AG04450 (cell line): ENCODE measurements at regions not wholly inside any gene's neighbourhood (a gene's known extent, or its start where the extent isn't known, plus 50 kb on each side); places are given as distances from the start of the nearest gene placed in this dataset.

Experiments
- CTCF ChIA-PET: fragments of 300-600, 350-600 bp; formaldehyde crosslinking; extraction: SDS; loops from one replicate; lab custom pipeline; 2022; ENCODE audit warnings: antibody characterized with exemption, inconsistent platforms; lab: Charles Lee
- POLR2A ChIA-PET: fragments of 350-600 bp; formaldehyde crosslinking; extraction: SDS; loops from one replicate; lab custom pipeline; 2021; ENCODE audit warnings: antibody characterized with exemption, inconsistent platforms; lab: Yijun Ruan, JAX
- DNase-seq: peaks from one replicate; pipeline ENCODE4 v3.0.0-alpha.2; 2011; ENCODE audit warnings: low read depth, low spot score
- H3K27ac ChIP-seq: one replicate; pipeline ENCODE4 v1.5.1; 2012; ENCODE audit warnings: low read depth, low read length, control low read depth
- H3K27me3 ChIP-seq: one replicate; pipeline ENCODE4 v1.6.0; 2012; ENCODE audit warnings: low read length; ENCODE audit not compliant: control insufficient read depth, insufficient read depth
- H3K4me3 ChIP-seq: 2 replicates; pipeline ENCODE4 v1.5.1; 2011; ENCODE audit warnings: mild to moderate bottlenecking, low read depth, low read length, control low read depth
- H3K9me3 ChIP-seq: 2 replicates; pipeline ENCODE4 v1.5.1; 2012; ENCODE audit warnings: low read length; ENCODE audit not compliant: control insufficient read depth, insufficient read depth
- TF ChIP-seq, protein P1 (sequence below): IDR thresholded peaks from 2 replicates; pipeline ENCODE4 v1.5.1; 2011; ENCODE audit warnings: low read depth, low read length, control low read depth, inconsistent platforms

DNA sequence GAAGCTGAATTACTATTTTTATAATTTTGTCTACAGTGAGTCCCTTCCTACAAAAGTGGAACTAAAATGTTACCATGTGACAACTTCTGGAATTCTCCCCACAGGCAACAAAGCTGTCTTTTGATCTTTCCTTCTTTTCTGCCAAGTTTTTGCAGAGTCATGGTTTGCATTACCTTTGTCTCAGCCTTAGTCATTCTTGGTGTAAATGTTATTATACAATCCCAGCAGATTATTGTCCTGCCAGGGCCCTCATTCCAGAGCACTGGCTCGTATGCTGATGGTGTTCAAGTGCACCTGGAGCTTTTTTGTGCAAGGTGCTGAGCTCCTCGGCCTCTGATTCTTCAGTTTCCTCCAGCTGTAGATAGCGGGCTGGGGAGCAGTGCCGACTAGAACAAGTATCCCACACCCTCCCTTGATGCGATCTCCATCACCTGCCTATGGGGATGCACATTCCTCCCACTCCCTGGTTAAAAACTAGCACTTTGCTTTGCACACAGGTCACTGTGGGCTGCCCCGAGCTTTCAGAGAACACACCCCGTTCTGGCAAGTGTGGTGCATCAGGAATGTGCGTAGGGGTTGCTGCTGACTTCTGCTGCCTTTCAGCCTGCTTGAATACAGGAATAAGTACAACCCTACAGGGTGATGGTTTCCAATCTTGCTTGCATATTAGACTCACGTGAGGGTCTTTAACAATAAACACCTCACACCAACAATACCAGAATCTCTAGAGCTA, 263.6 kb downstream of the RNF144A start:
- Histone ChIP-seq H3K4me3 (no peak overlapping the region), H3K27me3 (no peaks in the 10 kb centered on the region), H3K9me3 (peaks cover 12% of the 10 kb centered on the region), H3K27ac (no peak overlapping the region)
- no peak for DNase-seq
- TF ChIP-seq, protein P1, sequence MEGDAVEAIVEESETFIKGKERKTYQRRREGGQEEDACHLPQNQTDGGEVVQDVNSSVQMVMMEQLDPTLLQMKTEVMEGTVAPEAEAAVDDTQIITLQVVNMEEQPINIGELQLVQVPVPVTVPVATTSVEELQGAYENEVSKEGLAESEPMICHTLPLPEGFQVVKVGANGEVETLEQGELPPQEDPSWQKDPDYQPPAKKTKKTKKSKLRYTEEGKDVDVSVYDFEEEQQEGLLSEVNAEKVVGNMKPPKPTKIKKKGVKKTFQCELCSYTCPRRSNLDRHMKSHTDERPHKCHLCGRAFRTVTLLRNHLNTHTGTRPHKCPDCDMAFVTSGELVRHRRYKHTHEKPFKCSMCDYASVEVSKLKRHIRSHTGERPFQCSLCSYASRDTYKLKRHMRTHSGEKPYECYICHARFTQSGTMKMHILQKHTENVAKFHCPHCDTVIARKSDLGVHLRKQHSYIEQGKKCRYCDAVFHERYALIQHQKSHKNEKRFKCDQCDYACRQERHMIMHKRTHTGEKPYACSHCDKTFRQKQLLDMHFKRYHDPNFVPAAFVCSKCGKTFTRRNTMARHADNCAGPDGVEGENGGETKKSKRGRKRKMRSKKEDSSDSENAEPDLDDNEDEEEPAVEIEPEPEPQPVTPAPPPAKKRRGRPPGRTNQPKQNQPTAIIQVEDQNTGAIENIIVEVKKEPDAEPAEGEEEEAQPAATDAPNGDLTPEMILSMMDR, result no peak
- ChIA-PET POLR2A (no interaction called here), CTCF (no interaction called here)

DNA sequence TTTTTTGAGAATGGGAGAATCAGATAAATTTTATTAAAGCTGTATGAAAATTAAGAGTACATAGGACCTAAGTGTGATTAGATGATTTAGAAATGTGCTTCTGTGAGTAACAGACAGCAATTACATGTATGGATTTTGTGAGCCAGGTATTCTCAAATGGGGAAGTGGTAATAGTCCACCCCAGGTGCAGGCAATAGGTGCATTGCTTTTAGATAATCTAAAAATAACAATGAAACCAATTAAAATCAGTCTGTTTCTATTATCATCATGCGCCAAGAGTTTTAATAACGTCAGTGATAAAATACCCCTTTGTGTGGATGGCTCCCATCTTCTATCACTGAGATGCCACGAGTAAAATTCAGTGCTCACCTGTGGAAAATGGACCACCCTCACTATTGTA, 265.3 kb downstream of the RNF144A start:
- CTCF ChIA-PET, result no interaction called here
- DNase-seq, result no peak
- Histone ChIP-seq H3K4me3 (no peak overlapping the region), H3K27ac (no peak overlapping the region), H3K27me3 (no peaks in the 10 kb centered on the region), H3K9me3 (peaks cover 12% of the 10 kb centered on the region)
- POLR2A ChIA-PET, result no interaction called here
- TF ChIP-seq, protein P1, result no peak

DNA sequence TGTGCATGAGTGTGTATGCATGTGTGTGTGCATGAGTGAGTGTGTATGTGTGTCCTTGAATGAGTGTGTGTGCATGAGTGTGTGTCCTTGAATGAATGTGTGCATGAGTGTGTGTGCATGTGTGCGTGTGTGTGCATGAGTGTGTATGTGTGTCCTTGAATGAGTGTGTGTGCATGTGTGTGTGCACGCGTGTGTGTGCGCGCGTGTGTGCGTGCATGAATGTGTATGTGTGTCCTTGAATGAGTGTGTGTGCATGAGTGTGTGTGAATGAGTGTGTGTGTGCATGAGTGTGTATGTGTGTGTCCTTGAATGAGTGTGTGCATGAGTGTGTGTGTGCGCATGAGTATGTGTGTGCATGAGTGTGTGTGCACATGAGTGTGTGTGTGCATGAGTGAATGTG, 271.9 kb downstream of the RNF144A start:
- TF ChIP-seq, protein P1, result no peak
- no peak for DNase-seq
- ChIA-PET POLR2A (no interaction called here), CTCF (no interaction called here)
- Histone ChIP-seq H3K27me3 (no peaks in the 10 kb centered on the region), H3K27ac (no peak overlapping the region), H3K9me3 (no peaks in the 10 kb centered on the region; the same call in 1 of the 2 replicates), H3K4me3 (no peak overlapping the region)

DNA sequence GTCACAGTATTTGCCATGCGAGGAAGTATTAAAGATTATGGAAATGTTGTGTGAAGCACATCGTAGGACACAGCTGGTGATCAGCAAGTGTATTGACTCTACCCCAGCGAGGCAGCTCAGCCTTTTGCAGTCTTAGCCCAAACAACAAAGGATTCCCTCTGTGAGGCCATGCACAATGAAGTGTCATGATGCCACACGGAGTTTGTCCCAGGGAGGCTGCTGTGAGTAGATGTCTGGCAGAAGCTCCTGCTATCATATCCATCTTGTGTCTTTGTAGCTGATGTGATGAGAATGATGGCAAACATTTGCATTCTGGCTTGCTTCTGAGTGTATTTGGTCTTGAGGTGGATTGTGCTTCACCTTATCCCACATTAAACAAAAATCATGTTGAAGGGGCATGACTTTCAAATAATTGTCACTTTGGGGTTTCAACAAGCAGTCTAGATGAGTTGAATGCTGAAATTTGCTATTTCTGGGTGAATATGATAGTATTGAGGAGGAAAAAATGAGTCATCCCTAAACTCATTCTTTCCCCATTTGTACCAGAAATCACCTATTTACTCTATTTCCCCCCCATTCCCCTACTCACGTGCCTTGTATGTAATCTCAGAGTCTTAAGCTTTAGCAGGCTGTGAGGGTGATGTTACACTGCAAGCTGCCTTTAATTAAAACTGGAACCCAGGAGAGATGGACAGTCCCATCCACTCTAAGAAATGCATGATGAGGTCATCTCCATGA, 273.5 kb downstream of the RNF144A start:
- CTCF ChIA-PET, result no interaction called here
- no peak overlapping the region for H3K27ac ChIP-seq

More for the DNA sequence above, 273.5 kb downstream of the RNF144A start:
- no peak overlapping the region for H3K4me3 ChIP-seq
- TF ChIP-seq, protein P1, result no peak
- no peaks in the 10 kb centered on the region for H3K27me3 ChIP-seq
- POLR2A ChIA-PET, result no interaction called here
- H3K9me3 ChIP-seq, result no peaks in the 10 kb centered on the region; the same call in 1 of the 2 replicates
- DNase-seq, result no peak
